IPS-18c (cell line): ENCODE measurements at regions not wholly inside any gene's neighbourhood (a gene's known extent, or its start where the extent isn't known, plus 50 kb on each side); places are given as distances from the start of the nearest gene placed in this dataset.
"Not testable (repeated sequence)": the region's sequence is repeated elsewhere in the genome, so short reads cannot be mapped to it uniquely, and the experiment has no call there.

Experiments used
- H3K4me3 ChIP-seq: 2 replicates; pipeline ENCODE4 v1.7.0; 2013; ENCODE audit warnings: low read depth, mild to moderate bottlenecking, low read length, moderate library complexity; ENCODE audit not compliant: insufficient read depth
- H3K9me3 ChIP-seq: one replicate; pipeline ENCODE4 v1.6.1; 2013; ENCODE audit warnings: mild to moderate bottlenecking, low read length, moderate library complexity; ENCODE audit not compliant: control insufficient read depth, insufficient read depth

DNA sequence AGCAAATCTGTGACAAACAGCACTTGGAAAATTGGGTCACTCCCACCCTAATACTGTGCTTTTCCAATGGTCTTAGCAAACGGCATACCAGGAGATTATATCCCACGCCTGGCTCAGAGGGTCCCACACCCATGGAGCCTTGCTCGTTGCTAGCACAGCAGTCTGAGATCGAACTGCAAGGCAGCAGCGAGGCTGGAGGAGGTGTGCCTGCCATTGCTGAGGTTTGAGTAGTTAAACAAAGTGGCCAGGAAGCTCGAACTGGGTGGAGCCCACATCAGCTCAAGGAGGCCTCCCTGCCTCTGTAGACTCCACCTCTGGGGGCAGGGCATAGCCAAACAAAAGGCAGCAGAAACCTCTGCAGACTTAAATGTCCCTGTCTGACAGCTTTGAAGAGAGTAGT, 440.5 kb upstream of the ACTBL2 start:
- not testable (repeated sequence) for H3K9me3 ChIP-seq, H3K4me3 ChIP-seq

DNA sequence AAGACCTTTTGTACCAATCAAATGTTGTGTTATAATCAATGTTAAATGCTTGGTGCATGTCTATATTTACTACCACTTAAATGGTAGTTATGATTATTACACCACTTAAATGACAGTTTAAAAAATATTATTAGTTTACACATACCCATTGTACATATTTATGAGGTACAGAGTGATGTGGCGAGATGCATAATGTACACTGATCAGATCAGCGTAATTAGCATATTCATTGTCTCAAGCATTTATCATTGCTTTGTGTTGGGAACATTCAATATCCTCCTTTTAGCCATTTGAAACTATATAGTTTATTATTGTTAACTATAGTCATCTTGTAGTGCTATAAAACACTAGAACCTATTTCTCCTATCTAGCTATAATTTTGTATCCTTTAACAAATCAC, 434.4 kb upstream of the ACTBL2 start:
- H3K9me3 ChIP-seq, result no peaks in the 10 kb centered on the region

DNA sequence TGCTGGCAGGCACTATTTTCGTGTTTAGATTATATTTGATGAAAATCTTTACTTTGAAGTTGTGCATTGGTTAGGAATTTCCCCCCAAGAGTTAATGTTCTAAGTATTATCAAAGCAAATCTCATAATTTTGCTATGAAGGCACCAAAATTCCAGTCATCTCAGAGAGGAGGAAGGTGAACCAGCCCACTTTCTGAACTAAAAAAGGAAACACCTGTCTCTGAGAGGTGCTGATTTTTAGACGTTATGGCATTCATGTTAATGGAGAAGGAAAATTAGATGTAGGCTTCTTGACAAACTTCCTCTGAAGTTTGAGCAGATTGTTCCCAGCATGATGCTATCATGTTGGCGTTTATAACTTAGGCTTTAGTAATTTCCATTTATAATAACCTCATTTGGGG, 432.9 kb upstream of the ACTBL2 start:
- no peaks in the 10 kb centered on the region for H3K9me3 ChIP-seq
- no peak overlapping the region for H3K4me3 ChIP-seq

More for the DNA sequence above, 434.4 kb upstream of the ACTBL2 start:
- H3K4me3 ChIP-seq, result no peak overlapping the region

DNA sequence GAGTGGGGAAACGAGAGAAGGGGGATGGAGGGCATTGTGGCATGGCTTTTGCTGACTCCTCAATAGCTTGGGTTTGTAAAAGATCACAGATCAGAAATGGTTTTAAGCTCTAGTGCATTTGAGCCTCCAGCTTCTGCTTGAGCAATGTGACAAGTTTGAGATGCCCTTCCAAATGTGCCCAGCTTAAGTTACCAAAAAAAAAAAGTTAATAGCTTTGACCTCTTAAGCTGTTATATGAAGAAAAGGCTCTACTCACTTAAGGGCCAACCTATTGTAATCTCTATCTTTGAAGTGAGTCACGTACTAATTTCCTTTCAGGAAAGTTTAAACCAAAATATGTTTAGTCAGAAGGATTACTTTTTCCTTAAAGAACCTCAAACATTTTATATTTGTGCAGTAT, 428.8 kb upstream of the ACTBL2 start:
- H3K4me3 ChIP-seq, result no peak overlapping the region
- H3K9me3 ChIP-seq, result no peaks in the 10 kb centered on the region

DNA sequence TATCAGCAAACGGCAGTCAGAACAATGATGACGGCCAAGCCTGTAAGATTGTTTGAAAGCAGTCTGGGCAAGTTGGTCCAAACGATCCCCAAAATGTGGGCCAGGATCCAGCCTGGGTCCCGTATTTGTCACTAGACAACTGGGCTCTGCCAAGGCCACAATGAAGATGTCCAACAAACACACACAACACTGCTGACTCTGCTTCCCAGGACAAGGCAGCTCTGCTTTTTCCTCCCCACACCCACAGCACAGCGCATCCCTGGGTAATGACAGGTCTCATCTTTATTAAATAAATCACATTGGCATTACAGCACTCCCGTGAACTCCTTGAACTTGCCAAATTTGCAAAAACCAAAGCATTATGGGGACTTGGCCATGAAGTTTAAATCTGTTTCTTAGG, 424.1 kb upstream of the ACTBL2 start:
- Histone ChIP-seq H3K9me3 (no peaks in the 10 kb centered on the region), H3K4me3 (no peak overlapping the region)

DNA sequence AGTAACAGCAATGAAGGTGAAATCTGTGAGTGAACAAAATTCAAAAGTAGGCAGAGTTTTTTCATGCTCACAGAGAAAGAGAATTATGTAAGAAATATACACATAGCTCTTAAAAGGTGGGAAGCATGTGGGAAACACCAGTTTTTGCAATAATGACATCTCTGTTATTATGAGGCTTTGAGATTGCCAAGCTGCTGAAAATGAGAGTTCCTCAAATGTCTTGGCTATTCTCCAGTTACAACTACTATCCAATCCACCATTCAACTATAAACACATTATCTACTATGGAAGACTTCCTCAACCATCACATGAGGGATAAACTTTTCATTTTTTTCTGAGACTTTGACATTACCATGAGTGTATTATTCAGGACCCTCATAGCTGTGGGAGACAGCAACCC, 420.8 kb upstream of the ACTBL2 start:
- no peak overlapping the region for H3K4me3 ChIP-seq
- no peaks in the 10 kb centered on the region for H3K9me3 ChIP-seq

DNA sequence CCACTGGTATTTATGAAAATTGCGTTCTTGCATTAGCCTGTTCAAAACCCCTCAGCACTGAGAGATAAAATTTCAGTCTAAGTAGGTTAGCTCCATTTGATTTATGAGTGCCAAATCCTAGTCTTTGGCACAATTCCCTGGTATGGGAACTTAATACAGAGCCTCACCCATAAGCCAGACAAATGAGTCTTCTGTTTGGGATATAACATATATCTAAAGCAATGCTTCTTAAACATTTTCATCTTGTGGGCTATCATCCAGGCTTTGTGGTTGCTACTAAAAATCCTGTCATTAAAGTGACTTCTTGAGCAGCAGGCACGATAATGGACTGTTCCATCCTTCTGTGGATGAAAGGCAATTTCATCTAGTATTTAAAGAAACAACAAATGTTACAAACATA, 419.5 kb upstream of the ACTBL2 start:
- H3K9me3 ChIP-seq, result no peaks in the 10 kb centered on the region

DNA sequence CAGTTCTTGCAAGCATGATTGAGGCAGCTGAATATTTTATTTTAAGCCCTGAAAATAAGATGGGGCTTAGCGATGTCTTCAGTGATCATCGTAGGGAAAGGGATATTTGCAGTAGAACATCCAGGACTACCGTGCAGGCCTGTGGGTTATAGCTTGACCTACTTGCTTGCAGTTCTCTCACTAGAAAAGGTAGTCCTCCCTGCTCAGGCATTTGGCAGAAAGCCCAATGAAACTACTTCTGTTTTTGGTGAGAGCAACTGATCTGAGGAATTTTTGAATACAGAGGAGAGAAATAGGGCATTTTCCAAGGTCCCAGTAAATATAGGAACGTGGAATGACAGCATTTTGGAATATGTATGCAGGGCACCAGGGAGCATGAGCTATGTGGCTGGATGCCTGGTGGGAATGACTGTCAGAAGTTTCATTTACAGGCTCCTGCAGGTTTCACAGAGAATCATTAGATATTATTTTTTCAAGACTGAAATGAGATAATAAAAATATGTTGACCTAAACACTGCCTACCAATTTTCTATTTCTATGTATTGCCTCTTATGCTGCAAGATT, 417.9 kb upstream of the ACTBL2 start:
- Histone ChIP-seq H3K4me3 (no peak overlapping the region), H3K9me3 (no peaks in the 10 kb centered on the region)

More for the DNA sequence above, 419.5 kb upstream of the ACTBL2 start:
- no peak overlapping the region for H3K4me3 ChIP-seq

DNA sequence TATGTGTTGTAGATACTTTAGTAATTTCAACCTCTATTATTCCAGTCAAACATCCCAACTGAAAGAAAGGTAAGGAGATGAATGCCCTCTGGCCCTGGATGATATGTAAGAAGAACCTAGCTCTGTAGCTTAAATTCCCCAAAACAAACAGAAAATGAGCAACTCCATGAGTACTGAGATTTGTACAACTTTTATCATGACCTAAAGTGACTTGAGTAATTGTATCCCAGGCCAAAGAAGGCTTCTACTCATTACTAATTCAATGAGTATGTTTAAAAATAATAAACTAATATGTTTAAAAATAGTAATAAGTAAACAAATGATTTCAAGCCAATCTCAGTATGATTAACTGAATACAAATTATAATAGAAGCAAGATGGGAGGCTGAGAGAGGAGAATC, 414.0 kb upstream of the ACTBL2 start:
- no peaks in the 10 kb centered on the region for H3K9me3 ChIP-seq
- H3K4me3 ChIP-seq, result no peak overlapping the region

DNA sequence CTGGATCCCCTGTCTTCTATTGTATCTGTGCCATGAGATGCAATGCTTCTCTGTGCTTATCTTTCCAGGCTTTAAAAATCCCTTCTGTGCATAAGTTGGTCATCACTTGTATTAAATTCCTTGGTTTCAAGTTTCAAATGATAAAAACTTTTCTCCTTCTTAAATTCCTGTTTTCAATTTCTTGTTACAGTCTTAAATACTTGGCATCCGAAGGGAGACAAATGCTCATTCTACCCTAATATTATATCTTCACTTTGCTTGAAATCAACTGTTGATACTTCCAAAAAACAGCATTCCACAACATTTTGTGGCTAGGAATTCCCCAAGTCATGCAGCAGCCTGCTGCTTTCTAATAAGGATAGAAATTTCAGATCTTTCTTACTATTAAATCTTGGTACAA, 413.2 kb upstream of the ACTBL2 start:
- Histone ChIP-seq H3K9me3 (no peaks in the 10 kb centered on the region), H3K4me3 (no peak overlapping the region)

DNA sequence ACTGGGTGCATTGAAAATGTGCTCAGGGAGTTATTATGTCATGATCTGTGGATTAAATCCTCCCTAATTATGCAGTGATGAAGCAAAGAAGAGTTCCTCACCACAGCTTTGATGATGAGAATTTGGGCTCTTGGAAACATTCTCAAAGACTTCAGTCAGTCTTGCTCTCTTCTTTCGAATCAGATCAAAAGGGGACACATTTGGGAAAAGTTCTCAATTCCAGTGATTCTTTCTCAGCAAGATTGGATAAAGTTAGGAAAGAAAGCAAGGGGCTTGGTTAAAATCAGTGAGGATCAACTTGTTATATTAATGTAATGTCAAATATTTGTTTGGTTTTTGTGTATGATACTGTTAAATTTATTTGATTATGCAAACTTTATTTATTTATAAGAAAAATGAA, 411.3 kb upstream of the ACTBL2 start:
- Histone ChIP-seq H3K4me3 (no peak overlapping the region), H3K9me3 (no peaks in the 10 kb centered on the region)

DNA sequence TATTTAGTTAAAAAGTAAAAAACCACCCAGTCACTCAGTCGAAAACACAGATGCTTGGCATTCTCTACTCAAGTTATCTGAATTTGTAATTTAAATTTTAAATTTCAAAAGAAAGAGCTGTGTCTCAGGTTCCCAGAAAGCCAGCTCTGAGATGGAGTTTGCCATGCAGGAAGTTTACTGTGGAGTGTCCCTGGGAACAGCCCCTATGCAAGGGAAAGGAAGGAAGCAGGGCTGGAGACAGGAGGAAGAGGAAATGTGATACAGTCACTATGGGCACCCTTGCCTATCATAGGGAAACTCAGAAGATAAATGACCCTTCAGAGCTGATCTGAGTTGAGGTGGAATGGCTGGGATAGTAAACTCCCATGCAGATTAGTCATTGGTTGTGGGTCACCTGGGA, 408.8 kb upstream of the ACTBL2 start:
- Histone ChIP-seq H3K4me3 (no peak overlapping the region), H3K9me3 (no peaks in the 10 kb centered on the region)

DNA sequence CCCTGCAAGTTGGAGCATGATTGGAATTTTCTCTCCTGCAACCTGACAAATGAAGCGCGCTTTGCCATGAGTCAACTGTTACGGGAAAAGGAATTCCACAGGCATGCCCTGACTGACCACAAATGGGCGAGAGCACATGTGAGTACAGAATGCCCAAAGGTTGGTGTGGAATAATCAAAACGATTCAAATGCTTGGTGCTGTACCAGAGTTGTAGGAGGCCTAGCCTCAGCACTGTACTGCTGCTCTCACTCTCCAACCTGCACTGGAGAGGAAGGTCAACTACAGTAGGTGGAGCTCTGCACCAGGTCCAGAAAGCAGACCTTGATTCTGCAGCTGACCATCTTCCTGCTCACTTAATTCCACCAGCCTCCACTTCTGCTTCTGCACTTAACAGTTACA, 406.9 kb upstream of the ACTBL2 start:
- H3K9me3 ChIP-seq, result no peaks in the 10 kb centered on the region
- no peak overlapping the region for H3K4me3 ChIP-seq

DNA sequence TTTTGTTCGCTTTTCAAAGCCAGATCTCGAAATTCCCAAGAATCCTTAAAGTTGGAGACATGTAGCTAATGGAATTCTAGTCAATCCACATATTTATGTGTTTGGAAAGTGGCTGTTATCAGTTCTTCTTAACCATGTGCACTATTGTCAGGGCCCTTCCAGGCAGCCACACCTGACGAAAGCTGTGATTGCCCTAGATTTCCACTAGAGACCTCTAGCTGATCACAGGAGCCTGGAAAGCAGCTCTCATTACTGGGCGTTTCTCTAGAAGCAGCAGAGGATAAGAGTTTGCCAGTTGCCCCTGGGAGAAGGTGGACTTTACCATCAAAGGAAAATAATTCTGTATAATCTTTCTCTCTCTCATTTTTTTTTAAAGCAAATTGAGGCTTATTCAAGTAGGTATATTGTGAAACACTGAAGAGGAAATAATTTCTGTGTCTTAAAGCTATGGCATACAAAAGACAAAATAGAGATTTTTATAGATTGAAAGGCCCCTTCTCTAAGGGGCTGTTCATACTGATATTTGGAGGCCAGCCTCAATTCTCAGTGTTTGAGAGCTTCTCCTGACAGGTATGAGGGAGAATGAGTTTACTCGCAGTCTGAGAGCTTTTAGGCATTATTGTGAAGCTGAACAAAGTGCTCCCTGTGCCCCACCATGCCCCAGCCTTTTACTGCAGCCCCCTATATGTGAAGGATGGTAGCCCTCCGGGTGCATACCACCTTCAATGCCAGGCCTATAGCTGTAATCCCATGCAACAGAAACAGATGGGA, 405.4 kb upstream of the ACTBL2 start:
- H3K9me3 ChIP-seq, result no peaks in the 10 kb centered on the region
- no peak overlapping the region for H3K4me3 ChIP-seq

DNA sequence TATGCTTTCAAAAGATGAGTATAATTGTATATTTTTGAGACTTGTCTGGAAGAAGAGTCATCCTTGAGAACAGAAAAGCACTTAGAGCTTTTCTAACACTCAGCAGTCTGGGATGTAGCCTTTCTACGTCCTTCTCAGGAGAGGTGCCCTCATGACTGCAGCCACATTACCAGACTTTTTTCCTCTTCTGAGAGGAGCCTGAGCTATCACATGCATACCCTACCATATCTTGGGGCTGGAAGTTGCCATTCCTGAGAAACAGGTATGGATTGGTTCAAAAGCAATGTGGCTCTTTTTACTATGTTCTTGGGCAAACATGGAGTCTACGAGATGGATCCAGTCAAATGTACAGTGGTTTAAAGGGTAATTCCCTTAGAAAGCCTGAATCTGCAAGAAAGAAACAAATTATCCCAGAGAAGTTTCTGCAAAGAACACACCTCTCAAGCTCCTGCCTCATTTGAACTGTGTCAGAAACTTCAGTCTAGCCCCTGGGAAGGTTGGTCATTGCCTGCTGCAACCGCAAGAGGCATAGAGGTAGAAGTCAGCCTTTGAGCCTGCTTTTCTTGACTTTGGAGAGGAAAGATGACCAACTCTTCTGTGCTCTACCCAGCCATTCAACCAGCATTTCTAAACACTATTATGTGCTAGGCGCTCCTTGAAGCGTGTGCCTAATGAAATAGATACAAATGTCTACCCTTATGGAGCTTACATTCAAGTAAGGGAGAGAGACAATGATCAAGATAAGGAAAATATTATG, 401.9 kb upstream of the ACTBL2 start:
- Histone ChIP-seq H3K9me3 (no peaks in the 10 kb centered on the region), H3K4me3 (no peak overlapping the region)

DNA sequence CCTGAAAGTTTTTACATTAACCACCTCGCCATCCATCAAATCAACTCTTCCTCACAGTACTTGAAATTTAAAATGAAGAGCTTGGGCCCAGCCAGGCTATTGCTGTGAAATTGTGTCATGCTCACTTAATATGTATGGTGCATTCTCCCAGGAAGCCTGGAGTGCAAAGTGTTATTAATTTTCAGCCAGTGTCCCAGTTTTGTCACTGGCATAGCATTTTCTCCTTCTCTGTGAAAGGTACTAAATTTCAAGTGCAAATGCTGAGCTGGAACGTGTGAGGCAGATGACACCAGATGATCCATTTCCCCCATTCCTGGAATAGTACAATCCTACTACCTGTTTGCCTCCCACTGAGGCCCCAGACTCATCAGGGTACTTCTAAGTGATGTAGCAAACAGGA, 397.6 kb upstream of the ACTBL2 start:
- Histone ChIP-seq H3K9me3 (no peaks in the 10 kb centered on the region), H3K4me3 (no peak overlapping the region)

DNA sequence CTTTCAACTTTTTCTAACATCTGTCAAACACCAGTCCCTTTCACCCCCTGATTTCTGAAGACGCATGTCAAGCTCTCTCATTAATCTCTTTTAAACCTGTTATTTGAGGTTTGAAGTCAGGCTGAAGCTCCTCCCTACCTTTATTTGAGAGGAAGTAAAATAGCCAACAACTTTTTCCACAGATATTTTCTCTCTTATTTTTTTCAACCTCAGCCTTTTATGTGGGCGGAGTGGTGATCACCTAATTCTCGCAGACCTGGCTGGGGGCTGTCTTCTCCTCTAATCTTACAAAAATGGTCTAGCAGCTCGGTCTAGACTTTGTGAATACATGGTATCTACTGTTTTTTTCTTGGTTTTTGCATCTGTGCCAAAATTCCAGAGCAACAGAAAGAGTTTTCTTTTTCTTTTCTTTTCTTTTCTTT, 395.7 kb upstream of the ACTBL2 start:
- no peak overlapping the region for H3K4me3 ChIP-seq
- H3K9me3 ChIP-seq, result no peaks in the 10 kb centered on the region

DNA sequence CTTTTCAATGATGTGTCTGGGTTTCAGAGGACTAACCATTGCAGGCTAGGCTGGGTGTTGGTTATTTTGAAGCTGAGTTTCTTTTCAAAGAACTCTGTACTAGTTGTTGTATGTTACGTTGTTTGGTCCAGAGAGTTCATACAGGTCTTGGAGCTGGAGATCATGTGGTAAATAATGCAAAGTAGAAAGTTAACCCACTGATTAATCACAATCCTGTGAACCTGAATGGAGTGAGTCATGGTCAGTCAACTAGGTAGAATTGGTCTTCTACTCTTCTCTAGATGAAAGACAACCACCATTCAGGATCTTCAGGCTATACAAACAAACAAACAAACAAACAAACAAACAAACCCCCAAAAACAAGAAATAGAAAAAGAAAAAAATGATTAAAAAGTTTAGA, 388.9 kb upstream of the ACTBL2 start:
- H3K4me3 ChIP-seq, result no peak overlapping the region

More for the DNA sequence above, 388.9 kb upstream of the ACTBL2 start:
- H3K9me3 ChIP-seq, result no peaks in the 10 kb centered on the region
